ENCODE measurements at regions not wholly inside any gene's neighbourhood (a gene's known extent, or its start where the extent isn't known, plus 50 kb on each side); places are given as distances from the start of the nearest gene placed in this dataset.

DNA sequence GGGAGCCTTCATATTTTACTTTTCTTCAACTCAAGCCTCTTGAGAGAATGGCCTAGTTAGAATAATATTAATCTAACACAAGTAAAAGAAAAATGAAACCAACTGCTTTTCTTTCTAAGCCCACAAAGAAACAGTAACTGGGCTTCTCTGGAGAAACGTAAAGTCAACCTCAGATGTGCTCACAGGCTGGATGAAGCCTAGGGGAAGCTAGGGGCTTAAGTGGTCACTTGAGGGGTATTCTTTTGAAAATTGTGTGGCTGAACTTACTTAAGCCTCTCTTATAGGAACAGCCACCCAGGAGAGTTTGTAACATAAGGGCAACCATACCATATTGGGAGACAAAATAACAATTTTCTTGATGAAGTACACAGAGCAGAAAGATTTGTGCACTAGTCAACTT is 279.0 kb downstream of the SPRY1 start:
- TF ChIP-seq, protein P1, sequence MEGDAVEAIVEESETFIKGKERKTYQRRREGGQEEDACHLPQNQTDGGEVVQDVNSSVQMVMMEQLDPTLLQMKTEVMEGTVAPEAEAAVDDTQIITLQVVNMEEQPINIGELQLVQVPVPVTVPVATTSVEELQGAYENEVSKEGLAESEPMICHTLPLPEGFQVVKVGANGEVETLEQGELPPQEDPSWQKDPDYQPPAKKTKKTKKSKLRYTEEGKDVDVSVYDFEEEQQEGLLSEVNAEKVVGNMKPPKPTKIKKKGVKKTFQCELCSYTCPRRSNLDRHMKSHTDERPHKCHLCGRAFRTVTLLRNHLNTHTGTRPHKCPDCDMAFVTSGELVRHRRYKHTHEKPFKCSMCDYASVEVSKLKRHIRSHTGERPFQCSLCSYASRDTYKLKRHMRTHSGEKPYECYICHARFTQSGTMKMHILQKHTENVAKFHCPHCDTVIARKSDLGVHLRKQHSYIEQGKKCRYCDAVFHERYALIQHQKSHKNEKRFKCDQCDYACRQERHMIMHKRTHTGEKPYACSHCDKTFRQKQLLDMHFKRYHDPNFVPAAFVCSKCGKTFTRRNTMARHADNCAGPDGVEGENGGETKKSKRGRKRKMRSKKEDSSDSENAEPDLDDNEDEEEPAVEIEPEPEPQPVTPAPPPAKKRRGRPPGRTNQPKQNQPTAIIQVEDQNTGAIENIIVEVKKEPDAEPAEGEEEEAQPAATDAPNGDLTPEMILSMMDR (IDR thresholded peaks at IDR 0.05; ENCODE audit: insufficient read depth, low read depth, low read length): no peak
- no peak for TF ChIP-seq EZH2 (IDR thresholded peaks at IDR 0.05; ENCODE audit: insufficient read depth, low read length)
